ENCODE measurements at regions not wholly inside any gene's neighbourhood (a gene's known extent, or its start where the extent isn't known, plus 50 kb on each side); places are given as distances from the start of the nearest gene placed in this dataset.

GRCh38 chr2:66899109-66899508 is 464.2 kb downstream of the MEIS1 start:
- no peak for TF ChIP-seq CTCF (IDR thresholded peaks at IDR 0.05; ENCODE audit: low read depth, low read length)
- DNase-seq (ENCODE audit: extremely low read depth, low read depth), result no peak

- TF ChIP-seq CTCF (IDR thresholded peaks at IDR 0.05; ENCODE audit: low read depth, low read length), result no peak
Measured at GRCh38 chr2:66899648-66900047, 464.7 kb downstream of the MEIS1 start.

GRCh38 chr2:66901344-66901743 is 466.4 kb downstream of the MEIS1 start:
- no peak for TF ChIP-seq CTCF (IDR thresholded peaks at IDR 0.05; ENCODE audit: low read depth, low read length)
- no peak for DNase-seq (ENCODE audit: extremely low read depth, low read depth)

More at GRCh38 chr2:66899648-66900047, 464.7 kb downstream of the MEIS1 start:
- DNase-seq (ENCODE audit: extremely low read depth, low read depth), result no peak

DNA sequence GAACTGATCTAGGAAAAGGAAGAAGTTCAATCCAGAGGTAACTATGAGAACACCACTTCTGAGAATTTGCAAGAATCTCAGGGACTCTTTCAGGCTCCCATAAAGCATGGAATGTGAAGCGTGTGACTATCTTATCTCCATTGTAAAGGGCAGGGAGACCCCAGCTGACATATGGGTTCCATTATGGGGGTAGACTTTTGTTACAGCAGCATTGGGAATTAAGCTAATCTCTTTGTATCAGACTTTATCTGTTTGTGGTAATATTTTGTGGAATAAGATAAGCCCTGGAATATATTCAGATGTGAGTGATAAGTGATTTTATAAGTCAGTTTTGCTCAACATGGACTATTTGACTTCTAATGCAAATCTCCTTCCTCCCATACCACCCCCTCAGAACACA is 468.3 kb downstream of the MEIS1 start:
- DNase-seq (ENCODE audit: extremely low read depth, low read depth), result no peak
- TF ChIP-seq CTCF (IDR thresholded peaks at IDR 0.05; ENCODE audit: low read depth, low read length), result no peak

GRCh38 chr2:66903745-66904465 is 469.0 kb downstream of the MEIS1 start:
- no peak for DNase-seq (ENCODE audit: extremely low read depth, low read depth)
- no peak for TF ChIP-seq CTCF (IDR thresholded peaks at IDR 0.05; ENCODE audit: low read depth, low read length)

- no peak for TF ChIP-seq CTCF (IDR thresholded peaks at IDR 0.05; ENCODE audit: low read depth, low read length)
- no peak for DNase-seq (ENCODE audit: extremely low read depth, low read depth)
Measured at GRCh38 chr2:66915237-66915636, 480.3 kb downstream of the MEIS1 start.

- DNase-seq (ENCODE audit: extremely low read depth, low read depth), result no peak
- TF ChIP-seq CTCF (IDR thresholded peaks at IDR 0.05; ENCODE audit: low read depth, low read length), result no peak
Measured at GRCh38 chr2:66919286-66919685, 477.8 kb upstream of the ETAA1 start.
